Muscle layer of colon (tissue), 2 donors: ENCODE measurements at regions not wholly inside any gene's neighbourhood (a gene's known extent, or its start where the extent isn't known, plus 50 kb on each side); places are given as distances from the start of the nearest gene placed in this dataset.

Source experiments
- H3K27ac ChIP-seq: one replicate; pipeline ENCODE4 v1.7.0; 2013; ENCODE audit warnings: low read depth, mild to moderate bottlenecking, low read length, moderate library complexity
- H3K27me3 ChIP-seq, 2 donors: one replicate each; pipeline ENCODE4 v1.7.0; 2013; ENCODE audit warnings: low read length in 2 of 2, mild to moderate bottlenecking in 2 of 2; ENCODE audit not compliant: insufficient read depth in 2 of 2, control insufficient read depth in 1 of 2
- H3K36me3 ChIP-seq: one replicate; pipeline ENCODE4 v1.7.0; 2013; ENCODE audit warnings: mild to moderate bottlenecking, low read length; ENCODE audit not compliant: insufficient read depth
- H3K4me1 ChIP-seq: one replicate; pipeline ENCODE4 v1.7.0; 2013; ENCODE audit warnings: mild to moderate bottlenecking, low read length; ENCODE audit not compliant: insufficient read depth
- H3K4me3 ChIP-seq, 2 donors: one replicate each; pipeline ENCODE4 v1.7.0; 2013; ENCODE audit warnings: low read length in 2 of 2, low read depth in 1 of 2, mild to moderate bottlenecking in 1 of 2, moderate library complexity in 1 of 2
- H3K9ac ChIP-seq: one replicate; pipeline ENCODE4 v1.7.0; 2013; ENCODE audit warnings: low read length
- H3K9me3 ChIP-seq: one replicate; pipeline ENCODE4 v1.7.0; 2013; ENCODE audit warnings: mild to moderate bottlenecking, low read length
- donor health status: abdominal sarcoma.
- donor health status: Adenocarcinoma of cecum.

- Histone ChIP-seq H3K27ac (no peak overlapping the region), H3K4me3 (no peak overlapping the region), H3K9me3 (no peaks in the 10 kb centered on the region), H3K4me1 (no peaks in the 10 kb centered on the region), H3K9ac (no peak overlapping the region), H3K27me3 (no peaks in the 10 kb centered on the region), H3K36me3 (no peaks in the 10 kb centered on the region)
These were observed 292.0 kb upstream of the JARID2 start for GRCh38 chr6:14953836-14954235.

- no peaks in the 10 kb centered on the region for H3K4me1 ChIP-seq
- no peak overlapping the region for H3K9ac ChIP-seq
- H3K27me3 ChIP-seq, result no peaks in the 10 kb centered on the region
- no peak overlapping the region for H3K4me3 ChIP-seq
- no peak overlapping the region for H3K27ac ChIP-seq
- H3K36me3 ChIP-seq, result no peaks in the 10 kb centered on the region
- H3K9me3 ChIP-seq, result no peaks in the 10 kb centered on the region
These were observed 288.4 kb upstream of the JARID2 start for GRCh38 chr6:14957355-14958059.

GRCh38 chr6:14959324-14959885 lies 286.5 kb upstream of the JARID2 start:
- no peak overlapping the region for H3K9ac ChIP-seq
- no peak overlapping the region for H3K4me3 ChIP-seq
- no peaks in the 10 kb centered on the region for H3K9me3 ChIP-seq
- no peaks in the 10 kb centered on the region for H3K27me3 ChIP-seq
- H3K27ac ChIP-seq, result no peak overlapping the region
- H3K4me1 ChIP-seq, result no peaks in the 10 kb centered on the region
- H3K36me3 ChIP-seq, result no peaks in the 10 kb centered on the region

GRCh38 chr6:14964556-14965270 lies 281.2 kb upstream of the JARID2 start:
- H3K27ac ChIP-seq, result no peak overlapping the region
- no peaks in the 10 kb centered on the region for H3K36me3 ChIP-seq
- H3K4me3 ChIP-seq, result no peak overlapping the region
- H3K9ac ChIP-seq, result no peak overlapping the region
- H3K27me3 ChIP-seq, result no peaks in the 10 kb centered on the region
- H3K9me3 ChIP-seq, result no peaks in the 10 kb centered on the region
- H3K4me1 ChIP-seq, result no peaks in the 10 kb centered on the region

GRCh38 chr6:14965424-14966075 lies 280.3 kb upstream of the JARID2 start:
- Histone ChIP-seq H3K4me1 (no peaks in the 10 kb centered on the region), H3K9me3 (no peaks in the 10 kb centered on the region), H3K4me3 (no peak overlapping the region), H3K27me3 (no peaks in the 10 kb centered on the region), H3K27ac (no peak overlapping the region), H3K9ac (no peak overlapping the region), H3K36me3 (no peaks in the 10 kb centered on the region)

- Histone ChIP-seq H3K4me1 (no peaks in the 10 kb centered on the region), H3K27me3 (no peaks in the 10 kb centered on the region), H3K27ac (no peak overlapping the region), H3K9me3 (no peaks in the 10 kb centered on the region), H3K4me3 (no peak overlapping the region), H3K36me3 (no peaks in the 10 kb centered on the region), H3K9ac (no peak overlapping the region)
These were observed 279.6 kb upstream of the JARID2 start for GRCh38 chr6:14966096-14966905.

GRCh38 chr6:14966906-14967711 lies 278.8 kb upstream of the JARID2 start:
- H3K4me1 ChIP-seq, result no peaks in the 10 kb centered on the region
- H3K27me3 ChIP-seq, result no peaks in the 10 kb centered on the region
- H3K27ac ChIP-seq, result no peak overlapping the region
- H3K4me3 ChIP-seq, result no peak overlapping the region
- no peak overlapping the region for H3K9ac ChIP-seq
- H3K36me3 ChIP-seq, result no peaks in the 10 kb centered on the region
- no peaks in the 10 kb centered on the region for H3K9me3 ChIP-seq

- H3K9me3 ChIP-seq, result no peaks in the 10 kb centered on the region
- H3K27ac ChIP-seq, result no peak overlapping the region
- H3K4me3 ChIP-seq, result no peak overlapping the region
- no peaks in the 10 kb centered on the region for H3K27me3 ChIP-seq
- no peaks in the 10 kb centered on the region for H3K36me3 ChIP-seq
- H3K9ac ChIP-seq, result no peak overlapping the region
- no peaks in the 10 kb centered on the region for H3K4me1 ChIP-seq
These were observed 277.7 kb upstream of the JARID2 start for GRCh38 chr6:14968056-14968637.

- Histone ChIP-seq H3K27me3 (no peaks in the 10 kb centered on the region), H3K4me3 (no peak overlapping the region), H3K9ac (no peak overlapping the region), H3K27ac (no peak overlapping the region), H3K36me3 (no peaks in the 10 kb centered on the region), H3K9me3 (no peaks in the 10 kb centered on the region), H3K4me1 (no peaks in the 10 kb centered on the region)
These were observed 276.7 kb upstream of the JARID2 start for GRCh38 chr6:14969126-14969525.

- no peaks in the 10 kb centered on the region for H3K36me3 ChIP-seq
- H3K9ac ChIP-seq, result no peak overlapping the region
- no peaks in the 10 kb centered on the region for H3K27me3 ChIP-seq
- no peak overlapping the region for H3K27ac ChIP-seq
- H3K4me3 ChIP-seq, result no peak overlapping the region
- H3K4me1 ChIP-seq, result no peaks in the 10 kb centered on the region
- H3K9me3 ChIP-seq, result no peaks in the 10 kb centered on the region
These were observed 273.3 kb upstream of the JARID2 start for GRCh38 chr6:14972379-14973067.
